IMR-90 (cell line): ENCODE measurements at regions not wholly inside any gene's neighbourhood (a gene's known extent, or its start where the extent isn't known, plus 50 kb on each side); places are given as distances from the start of the nearest gene placed in this dataset.

Experiments
- CEBPB ChIP-seq: IDR thresholded peaks from 2 replicates; pipeline ENCODE4 v1.6.1; 2012; ENCODE audit warnings: low read depth, low read length, improper control_type of control experiment
- CHD1 ChIP-seq: IDR thresholded peaks from 2 replicates; pipeline ENCODE4 v1.6.1; 2012; ENCODE audit warnings: low read depth, low read length, improper control_type of control experiment
- FOS ChIP-seq: fragments of 150-350 bp; IDR thresholded peaks from 2 replicates; pipeline ENCODE4 v1.6.1; 2016; ENCODE audit warnings: low read depth, low read length
- MAFK ChIP-seq: IDR thresholded peaks from 2 replicates; pipeline ENCODE4 v1.6.1; 2012; ENCODE audit warnings: low read depth, low read length, improper control_type of control experiment
- MXI1 ChIP-seq: IDR thresholded peaks from 2 replicates; pipeline ENCODE4 v1.6.1; 2012; ENCODE audit warnings: low read depth, mild to moderate bottlenecking, low read length, moderate library complexity, borderline replicate concordance
- POLR2A ChIP-seq: IDR thresholded peaks from 2 replicates; pipeline ENCODE4 v1.6.1; 2012; ENCODE audit warnings: mild to moderate bottlenecking, low read depth, low read length
- RAD21 ChIP-seq: IDR thresholded peaks from 2 replicates; pipeline ENCODE4 v1.6.1; 2012; ENCODE audit warnings: low read length, improper control_type of control experiment
- RFX5 ChIP-seq: IDR thresholded peaks from 2 replicates; pipeline ENCODE4 v1.8.0; 2012; ENCODE audit warnings: low read depth, mild to moderate bottlenecking, low read length, moderate library complexity
- SMC3 ChIP-seq: fragments of 150-350 bp; IDR thresholded peaks from 2 replicates; pipeline ENCODE4 v1.6.1; 2016; ENCODE audit warnings: low read depth, mild to moderate bottlenecking, antibody characterized with exemption, low read length, moderate library complexity
- TF ChIP-seq, protein P1 (sequence below): conservative IDR thresholded peaks from 2 replicates; pipeline ENCODE4 v1.5.1; 2012; ENCODE audit warnings: mild to moderate bottlenecking, low read depth, low read length, improper control_type of control experiment
- TF ChIP-seq, protein P2 (sequence below): fragments of 150-350 bp; IDR thresholded peaks from 2 replicates; pipeline ENCODE4 v1.6.1; 2017; ENCODE audit warnings: mild to moderate bottlenecking, antibody characterized with exemption, low read length, low read depth
- TF ChIP-seq, protein P3 (sequence below): fragments of 150-350 bp; IDR thresholded peaks from 2 replicates; pipeline ENCODE4 v1.6.1; 2016; ENCODE audit warnings: low read depth, mild to moderate bottlenecking, low read length, moderate library complexity, borderline replicate concordance

GRCh38 chrX:96436105-96436504 lies 248.5 kb upstream of the DIAPH2 start:
- TF ChIP-seq, protein P1, sequence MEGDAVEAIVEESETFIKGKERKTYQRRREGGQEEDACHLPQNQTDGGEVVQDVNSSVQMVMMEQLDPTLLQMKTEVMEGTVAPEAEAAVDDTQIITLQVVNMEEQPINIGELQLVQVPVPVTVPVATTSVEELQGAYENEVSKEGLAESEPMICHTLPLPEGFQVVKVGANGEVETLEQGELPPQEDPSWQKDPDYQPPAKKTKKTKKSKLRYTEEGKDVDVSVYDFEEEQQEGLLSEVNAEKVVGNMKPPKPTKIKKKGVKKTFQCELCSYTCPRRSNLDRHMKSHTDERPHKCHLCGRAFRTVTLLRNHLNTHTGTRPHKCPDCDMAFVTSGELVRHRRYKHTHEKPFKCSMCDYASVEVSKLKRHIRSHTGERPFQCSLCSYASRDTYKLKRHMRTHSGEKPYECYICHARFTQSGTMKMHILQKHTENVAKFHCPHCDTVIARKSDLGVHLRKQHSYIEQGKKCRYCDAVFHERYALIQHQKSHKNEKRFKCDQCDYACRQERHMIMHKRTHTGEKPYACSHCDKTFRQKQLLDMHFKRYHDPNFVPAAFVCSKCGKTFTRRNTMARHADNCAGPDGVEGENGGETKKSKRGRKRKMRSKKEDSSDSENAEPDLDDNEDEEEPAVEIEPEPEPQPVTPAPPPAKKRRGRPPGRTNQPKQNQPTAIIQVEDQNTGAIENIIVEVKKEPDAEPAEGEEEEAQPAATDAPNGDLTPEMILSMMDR = no peak
- TF ChIP-seq CHD1 (no peak), POLR2A (no peak), CEBPB (no peak), MAFK (no peak), RAD21 (no peak), SMC3 (no peak), FOS (0 out of 2 replicates have a peak, but pooled peaks have one; percentile 3), RFX5 (no peak), MXI1 (no peak)
- TF ChIP-seq, protein P2, sequence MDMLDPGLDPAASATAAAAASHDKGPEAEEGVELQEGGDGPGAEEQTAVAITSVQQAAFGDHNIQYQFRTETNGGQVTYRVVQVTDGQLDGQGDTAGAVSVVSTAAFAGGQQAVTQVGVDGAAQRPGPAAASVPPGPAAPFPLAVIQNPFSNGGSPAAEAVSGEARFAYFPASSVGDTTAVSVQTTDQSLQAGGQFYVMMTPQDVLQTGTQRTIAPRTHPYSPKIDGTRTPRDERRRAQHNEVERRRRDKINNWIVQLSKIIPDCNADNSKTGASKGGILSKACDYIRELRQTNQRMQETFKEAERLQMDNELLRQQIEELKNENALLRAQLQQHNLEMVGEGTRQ = no peak
- TF ChIP-seq, protein P3, sequence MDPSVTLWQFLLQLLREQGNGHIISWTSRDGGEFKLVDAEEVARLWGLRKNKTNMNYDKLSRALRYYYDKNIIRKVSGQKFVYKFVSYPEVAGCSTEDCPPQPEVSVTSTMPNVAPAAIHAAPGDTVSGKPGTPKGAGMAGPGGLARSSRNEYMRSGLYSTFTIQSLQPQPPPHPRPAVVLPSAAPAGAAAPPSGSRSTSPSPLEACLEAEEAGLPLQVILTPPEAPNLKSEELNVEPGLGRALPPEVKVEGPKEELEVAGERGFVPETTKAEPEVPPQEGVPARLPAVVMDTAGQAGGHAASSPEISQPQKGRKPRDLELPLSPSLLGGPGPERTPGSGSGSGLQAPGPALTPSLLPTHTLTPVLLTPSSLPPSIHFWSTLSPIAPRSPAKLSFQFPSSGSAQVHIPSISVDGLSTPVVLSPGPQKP = no peak
